GM18519 (cell line): ENCODE measurements at regions not wholly inside any gene's neighbourhood (a gene's known extent, or its start where the extent isn't known, plus 50 kb on each side); places are given as distances from the start of the nearest gene placed in this dataset.

ENCODE experiments used
- ATAC-seq: cut with Tn5 transposase; IDR thresholded peaks from one replicate; pipeline ENCODE4 v1.9.1; 2021; ENCODE audit warnings: mild to moderate bottlenecking, moderate library complexity; ENCODE audit not compliant: unreplicated experiment, low FRiP score

DNA sequence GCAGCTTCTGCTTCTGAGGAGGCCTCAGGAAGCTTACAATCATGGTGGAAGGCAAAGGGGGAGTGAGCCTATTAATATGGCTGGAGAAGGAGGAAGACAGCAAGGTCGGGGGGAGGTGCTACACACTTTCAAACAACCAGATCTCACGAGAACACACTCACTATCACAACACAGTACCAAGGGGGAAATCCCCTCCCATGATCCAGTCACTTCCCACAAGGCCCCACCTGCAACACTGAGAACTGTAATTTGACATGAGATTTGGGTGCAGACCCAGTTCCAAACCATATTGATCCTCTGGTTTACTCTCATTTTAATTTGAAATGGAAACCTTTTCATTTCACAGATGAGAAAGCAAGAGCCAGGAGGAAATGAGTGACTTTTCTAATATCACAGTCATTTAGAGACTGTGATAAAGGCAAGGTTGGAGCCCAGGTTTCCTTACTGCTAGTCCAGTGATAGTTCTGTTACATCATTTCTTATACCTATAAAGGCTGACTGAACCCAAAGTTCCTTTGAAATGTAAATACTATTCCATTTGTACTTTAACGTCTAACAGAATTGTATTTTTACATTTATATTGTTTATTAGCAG, 105.8 kb upstream of the GAP43 start:
- no peak for ATAC-seq

DNA sequence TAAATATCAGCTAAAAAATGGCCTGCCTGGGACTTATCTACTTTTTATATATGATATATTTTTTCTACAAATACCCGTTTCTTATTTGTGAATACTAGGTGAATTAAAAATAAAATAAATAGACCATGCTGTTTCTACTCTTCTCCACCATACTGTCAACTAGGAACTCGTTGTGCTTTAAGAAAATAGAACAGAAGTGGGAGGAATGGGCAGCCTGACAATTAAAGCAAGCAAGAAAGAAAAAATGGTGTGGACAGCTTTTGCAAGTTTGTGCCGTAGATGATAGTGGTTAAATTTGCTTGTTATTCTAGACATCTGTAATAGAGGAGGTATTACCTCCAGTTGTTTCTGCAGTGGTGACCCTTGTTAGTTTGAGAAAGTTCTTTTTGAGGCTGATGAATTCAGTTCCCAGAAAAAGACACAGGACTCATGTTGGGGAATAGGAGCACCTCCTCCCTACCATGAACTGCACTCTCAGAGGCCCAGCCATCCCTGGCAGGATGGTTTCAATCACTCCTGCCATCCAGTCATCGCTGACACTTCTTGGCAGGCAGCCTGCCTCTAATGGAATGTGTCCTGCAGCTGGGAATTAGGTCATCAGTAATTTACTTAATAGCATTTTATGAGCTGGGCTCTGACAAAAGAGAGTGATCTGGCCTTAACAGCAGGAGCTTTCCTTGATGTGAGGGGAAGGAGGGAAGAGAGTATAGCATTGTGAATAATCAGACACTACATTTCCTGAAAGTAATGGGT, 105.0 kb upstream of the GAP43 start:
- no peak for ATAC-seq

DNA sequence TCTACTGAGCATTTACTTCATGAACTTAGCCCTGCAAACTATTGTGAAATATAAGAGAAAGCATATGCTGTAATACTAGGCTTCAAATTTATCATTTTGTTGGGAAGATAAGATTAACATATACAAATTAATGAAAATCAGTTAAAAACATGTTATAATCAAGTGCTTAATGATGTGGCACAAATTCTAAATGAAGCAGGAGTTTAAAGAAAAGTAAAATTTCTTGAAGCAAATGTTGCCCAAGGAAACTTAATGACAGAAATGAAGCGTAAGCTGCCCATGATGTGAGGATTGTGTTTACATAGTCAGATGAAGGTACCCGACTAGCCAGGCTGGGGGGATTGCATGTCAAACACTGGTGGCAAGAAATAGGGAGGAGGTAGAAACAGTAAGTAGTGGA, 103.1 kb upstream of the GAP43 start:
- no peak for ATAC-seq

DNA sequence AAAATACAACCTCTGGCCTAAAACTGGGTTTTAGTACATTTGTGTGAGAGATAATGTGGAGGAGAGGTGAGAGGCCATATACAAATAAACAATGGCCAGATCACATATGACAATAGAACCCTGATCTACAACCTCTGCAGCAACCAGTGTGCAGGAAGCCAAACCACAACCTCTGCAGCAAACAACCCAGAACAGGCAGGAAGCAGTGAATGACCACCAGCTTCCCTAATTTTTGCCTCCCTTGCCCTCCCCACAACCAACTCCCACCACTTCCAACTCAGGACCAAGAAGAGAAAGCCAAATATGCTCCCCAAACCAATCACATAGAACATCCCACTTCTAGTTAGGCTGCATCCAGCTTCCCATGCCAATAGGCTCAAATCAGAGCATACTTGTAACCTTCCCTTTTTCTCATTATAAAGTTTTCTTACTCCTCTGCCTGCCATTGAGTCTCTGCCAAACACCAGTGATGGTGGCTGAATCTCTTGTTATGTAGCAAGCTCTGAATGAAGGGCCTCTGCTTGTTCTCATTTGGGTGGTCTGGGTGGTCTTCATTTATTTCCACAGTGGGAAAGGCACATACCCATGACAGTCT, 102.6 kb upstream of the GAP43 start:
- ATAC-seq, result no peak

DNA sequence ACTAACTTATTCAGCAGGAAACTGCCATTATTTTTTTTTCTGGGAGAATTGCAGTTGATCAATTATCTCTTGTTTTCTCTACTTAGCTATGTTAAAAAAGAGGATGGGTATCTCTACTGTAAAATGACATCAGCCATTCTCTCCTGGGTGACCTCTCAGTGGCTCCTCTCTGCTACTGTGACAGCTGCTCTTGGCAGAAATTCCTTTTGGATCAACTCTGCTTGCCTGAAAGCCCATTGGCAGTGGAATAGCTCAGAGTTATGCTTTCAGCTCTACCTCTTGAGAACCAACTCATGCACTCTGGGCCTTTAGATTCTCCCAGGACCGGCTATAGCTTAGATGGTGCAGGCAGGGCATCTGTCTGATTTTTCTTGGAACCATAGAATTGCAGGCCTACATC, 99.9 kb upstream of the GAP43 start:
- no peak for ATAC-seq

DNA sequence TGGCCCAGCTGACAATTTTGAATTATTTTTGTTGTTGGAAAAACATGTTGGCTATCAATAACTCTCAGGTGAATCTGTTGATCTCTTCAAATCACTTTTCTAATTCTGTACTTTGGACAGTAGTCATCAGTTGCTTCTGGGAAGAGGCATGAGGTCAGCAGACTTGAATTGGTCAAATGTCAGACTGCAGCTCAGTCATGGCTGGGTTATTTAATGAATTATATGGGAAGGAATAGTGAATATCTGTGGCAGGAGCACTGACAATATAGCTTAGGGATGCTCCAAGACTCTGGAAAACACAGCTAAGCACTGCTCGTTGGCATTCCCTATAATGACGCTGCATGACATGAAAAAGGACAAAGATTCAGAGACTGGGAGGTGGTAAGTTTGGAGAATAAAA, 98.8 kb upstream of the GAP43 start:
- ATAC-seq, result no peak

DNA sequence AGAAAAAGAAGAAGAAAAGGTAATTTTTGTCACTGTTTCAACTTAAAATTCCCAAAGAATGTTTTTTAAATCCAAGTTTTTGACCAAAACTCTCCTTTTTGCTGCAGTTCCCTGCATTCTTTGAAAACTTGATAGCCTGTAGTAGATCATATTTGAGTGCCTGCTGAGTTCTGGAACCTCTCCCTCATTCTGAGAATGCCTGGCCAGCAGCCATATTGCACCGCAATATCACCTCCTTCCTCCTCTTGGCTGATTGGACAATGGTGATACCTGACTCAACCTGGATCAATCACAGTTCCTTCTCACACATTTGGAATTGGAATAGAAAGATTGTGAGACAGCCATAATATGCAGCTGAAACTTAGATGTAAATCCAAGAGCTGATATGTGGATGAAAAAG, 97.6 kb upstream of the GAP43 start:
- no peak for ATAC-seq

DNA sequence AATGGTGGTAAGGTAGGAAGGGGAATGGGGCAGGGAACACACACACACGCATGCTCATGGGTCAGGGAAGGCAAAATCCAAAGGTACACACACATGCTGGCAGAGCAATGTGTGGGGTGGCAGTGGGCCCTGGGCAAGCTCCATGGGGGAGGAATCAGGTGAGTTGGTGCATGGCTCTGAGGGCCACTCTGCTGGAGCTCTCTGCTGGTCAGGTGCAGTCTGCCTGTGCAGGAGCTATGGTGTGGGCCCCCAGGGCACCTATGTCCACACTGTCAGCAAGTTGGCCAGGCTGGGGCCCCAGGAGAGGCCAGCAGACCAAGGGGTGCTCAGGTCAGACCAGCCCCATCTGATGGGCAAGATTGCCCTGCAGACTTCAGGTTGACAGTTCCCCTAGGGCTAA, 90.1 kb upstream of the GAP43 start:
- no peak for ATAC-seq

DNA sequence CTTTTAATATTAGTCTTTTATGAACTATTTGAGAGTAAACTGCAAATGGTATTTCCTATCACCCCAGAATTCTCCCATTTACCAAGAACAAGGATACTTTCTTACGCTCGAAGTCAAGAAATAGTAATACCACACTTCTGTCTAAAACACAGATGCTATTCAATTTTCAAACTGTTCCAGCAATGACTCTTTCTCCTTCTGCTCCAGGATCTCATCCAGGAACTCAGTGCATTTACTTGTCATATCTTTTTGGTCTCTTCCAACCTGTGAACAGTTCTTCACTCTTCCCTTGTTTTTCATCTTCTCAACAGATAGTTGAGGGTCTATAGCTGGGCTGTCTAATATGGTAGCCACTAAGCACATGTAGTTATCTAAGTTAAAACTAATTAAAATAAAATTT, 87.1 kb upstream of the GAP43 start:
- ATAC-seq, result no peak

DNA sequence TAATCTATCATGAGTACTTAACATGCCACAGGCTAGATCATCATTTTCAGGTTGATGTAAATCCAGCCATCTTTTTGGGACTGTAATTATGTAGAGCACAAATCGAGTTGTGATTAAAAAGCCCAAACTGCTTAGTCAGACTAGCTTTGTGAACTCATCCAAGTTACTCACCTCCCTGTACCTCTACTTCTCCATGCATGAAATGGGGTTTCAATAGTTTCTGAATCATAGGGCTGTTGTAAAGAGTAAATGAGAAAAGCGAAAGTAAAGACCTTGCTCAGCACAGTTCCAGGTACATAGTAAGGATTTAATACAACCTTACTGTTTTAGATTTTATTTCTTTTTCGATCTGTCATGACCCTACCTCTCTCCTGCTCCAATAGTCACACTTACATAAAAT, 85.6 kb upstream of the GAP43 start:
- no peak for ATAC-seq

DNA sequence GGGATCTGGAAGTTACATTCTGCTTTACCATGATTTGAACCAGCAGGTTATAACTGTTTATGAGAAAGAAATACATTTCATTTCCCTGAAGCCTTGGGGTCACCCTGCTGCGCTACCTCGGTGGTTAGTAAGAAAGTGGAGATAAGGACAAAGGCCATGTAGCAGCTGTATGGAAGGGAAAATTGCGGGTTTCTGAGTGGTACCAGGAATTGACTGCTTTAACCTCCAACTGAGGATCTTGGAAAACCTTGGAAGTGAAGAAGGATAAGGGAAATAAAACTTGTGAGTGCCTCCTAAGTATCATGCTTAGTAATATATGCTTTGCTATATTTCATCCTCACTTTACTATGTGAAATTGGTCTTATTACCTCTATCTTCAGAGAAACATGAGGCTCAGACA, 76.1 kb upstream of the GAP43 start:
- ATAC-seq, result no peak

DNA sequence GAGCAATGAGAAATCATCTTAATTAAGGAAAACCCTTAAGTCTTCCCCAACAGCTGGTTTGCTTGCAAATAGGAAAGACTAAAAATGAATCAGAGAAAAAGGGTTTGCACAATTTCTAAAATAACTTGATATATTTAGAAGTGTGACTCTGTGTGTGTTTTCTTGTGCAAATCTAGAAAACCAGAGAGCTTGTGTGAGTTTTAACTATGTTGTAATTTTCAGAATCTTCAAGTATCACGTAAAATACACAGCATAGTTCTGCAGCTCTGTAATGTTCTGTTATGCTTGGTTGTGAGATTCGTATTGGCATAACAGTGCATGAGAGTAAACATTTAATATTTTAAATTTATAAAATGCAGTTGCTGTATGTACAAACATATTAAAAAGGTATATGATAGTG, 74.7 kb upstream of the GAP43 start:
- ATAC-seq, result no peak

DNA sequence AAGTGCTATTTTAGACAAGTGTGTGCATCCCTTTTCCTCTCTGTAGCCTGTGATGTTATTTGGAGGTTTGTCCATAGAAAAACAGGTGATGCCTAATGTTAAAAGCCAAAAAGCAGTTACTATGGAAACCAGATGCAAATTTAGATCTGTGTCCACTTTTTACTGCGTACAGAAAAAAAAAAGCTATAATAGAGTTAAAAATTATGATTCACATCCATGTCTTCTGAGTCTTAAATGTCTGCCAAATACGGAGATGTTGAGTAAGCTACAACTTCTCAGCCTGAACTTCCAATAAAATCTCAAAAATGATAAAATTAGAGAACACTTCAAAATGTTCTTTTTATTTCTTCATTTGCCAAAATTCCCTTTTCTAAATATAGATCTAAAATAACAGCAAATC, 74.2 kb upstream of the GAP43 start:
- ATAC-seq, result no peak

DNA sequence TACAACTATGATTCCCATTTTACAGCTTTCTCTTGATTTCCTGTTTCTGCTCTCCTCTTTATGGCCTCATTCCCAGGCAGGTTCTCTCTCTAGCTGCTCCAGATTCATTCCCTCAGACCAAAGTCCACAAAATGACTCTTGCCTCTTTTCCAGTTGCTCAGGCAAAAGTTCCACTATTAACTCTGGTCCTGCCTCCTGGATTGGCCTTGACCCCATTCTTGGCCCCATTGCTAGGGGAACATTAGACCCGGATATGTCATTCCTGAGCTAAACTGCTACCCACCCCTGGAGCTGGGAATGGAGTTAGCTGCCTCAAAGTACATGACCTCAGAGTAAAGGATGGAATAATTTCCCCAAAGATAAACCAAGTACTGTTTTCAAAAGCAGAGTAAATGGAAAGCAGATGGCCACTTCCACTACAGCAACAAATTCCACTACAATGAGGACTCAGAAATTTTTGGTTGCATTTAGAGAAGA, 73.0 kb upstream of the GAP43 start:
- no peak for ATAC-seq

DNA sequence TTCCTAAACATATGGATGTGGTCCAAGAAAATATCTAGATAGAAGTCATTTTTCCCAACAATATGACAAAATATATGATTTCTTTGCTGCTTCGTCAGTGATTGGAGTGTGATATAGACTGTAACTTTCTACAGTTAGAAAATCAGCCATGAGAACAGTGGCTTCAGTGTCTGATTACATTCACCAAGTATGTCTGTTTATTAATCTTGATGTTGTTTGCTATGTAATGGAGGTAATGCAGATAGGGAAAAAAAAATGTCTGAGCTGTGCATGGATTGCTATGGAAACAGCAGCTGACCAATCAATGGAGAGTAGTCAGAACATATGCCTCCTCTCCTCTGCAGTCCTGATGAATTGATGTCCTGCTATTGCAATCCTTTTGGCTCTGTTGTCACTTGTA, 72.3 kb upstream of the GAP43 start:
- no peak for ATAC-seq

DNA sequence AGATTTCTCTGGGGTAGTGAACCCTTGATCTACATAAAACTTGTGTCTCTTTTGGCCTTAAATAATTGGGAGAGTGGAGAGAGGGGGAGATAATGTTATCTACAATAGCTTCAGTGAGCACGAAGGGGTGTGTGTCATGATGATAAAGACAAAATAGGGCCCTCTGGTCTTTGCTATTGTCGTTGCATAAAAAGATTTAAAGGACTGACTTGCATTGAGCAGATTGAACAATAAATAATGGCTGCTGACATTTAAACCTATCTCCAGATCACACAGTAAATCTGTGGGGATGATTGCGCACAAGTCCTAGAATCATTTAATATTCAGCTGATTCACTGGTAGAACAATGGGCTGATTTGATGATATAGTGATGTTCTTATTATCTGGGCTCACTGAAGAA, 71.3 kb upstream of the GAP43 start:
- ATAC-seq, result no peak

DNA sequence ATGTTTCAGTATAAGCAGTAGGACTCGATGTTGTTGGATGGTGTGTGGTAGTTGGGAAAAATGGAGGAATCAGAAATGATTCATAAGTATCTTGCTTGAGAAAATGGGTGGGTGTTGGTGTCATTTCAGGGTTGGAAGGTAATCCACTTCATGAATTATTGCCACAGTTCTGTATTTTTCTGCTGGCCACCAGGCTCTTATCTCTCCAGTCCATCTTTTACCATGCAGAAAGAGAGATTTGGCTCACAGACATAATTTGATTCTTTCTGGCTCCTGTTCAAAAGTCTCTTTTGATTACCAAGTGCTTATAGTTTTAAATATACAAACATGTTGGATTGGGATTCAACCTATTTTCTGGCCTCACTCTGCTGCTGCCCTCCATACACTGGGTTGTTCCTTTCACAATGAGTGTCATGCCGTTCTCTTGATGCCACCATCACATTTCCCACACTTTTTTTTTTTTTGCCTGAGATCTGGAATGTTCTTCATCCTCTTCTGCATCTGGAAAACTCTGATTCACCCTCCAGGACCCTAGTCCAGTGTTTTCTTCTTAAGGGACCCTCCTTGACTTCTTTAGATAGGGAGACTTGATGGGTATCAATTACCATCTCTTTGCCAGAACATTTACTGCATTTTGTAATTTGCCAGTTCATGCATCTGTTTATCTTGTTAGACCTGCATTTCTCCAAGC, 69.4 kb upstream of the GAP43 start:
- no peak for ATAC-seq

DNA sequence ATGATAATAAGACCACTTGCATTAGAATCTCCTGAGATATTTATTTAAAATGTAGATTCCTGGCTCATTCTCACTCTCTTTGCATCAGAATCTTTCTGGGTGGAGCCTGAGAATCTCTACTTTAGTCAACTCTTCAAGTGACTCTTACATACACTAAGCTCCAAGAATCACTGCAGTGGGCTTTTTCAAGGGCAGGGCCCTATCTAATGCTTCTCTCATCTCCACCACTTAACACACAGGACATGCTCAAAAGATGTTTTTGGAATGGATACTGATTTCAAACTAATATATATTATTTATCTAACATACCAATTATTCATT, 68.9 kb upstream of the GAP43 start:
- ATAC-seq, result no peak

DNA sequence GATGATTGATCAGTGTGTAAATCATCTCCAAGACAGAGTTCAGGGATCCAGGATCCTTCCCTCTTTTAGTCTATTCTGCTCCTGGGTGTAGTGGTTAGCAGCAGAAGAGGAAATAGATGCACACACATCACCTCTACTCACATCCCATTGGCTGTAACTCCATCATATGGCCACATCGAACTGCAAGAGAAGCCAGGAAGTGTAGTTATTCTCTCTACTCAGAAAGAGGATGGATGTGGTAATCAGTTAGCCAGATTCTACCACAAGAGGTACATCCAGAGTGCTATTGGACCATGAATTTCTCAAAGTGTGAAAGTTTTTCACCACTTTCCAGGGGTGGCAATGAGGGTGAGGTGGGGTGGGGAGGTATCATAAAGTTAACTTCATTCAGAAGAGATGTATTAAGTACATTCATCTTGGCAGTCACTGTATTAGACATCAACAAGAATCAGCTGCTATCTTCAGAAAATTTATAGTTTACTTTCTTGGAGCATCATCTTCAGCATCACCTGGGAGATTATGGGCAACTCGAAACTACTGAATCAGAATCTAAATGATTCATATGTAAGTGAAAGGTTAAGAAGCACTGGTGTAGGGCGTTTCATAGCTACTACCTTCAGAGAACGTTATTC, 60.6 kb upstream of the GAP43 start:
- ATAC-seq, result no peak

DNA sequence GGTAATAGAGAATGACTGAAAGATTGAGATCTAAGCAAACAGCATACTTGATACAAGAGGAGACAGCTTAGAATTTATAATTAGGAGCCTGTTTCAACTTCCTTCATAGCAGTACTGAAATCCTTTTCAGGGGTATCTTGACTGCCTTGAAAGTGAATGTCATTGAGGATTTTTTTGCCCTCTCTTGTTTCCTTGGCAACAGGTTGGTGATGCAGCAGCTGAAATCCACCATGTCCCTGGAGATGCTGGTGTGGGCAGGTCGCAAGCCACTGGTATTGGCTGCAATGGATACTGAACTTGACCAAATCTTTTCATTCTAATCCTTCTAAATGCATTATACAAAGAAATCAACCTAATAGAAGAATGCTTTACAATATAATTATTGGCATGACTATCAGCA, 59.3 kb upstream of the GAP43 start:
- ATAC-seq, result no peak

DNA sequence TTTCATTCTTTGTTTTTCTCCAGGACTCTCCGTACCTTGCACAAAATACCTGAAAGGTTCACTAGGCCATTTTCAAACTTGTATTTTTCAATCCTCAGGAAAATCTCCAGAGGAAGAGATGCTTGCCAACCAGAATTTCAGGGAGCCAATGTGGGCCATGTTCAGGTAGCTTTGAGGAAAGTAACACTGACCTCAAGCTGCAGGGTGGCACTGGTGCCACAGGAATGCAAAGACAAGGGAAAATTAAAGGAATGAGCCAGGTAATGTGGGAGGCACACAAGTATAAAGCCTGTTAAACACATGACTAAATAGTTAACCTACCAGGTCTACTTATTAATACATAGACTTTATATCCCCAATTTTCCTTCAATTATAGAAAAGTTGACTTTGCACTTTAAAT, 51.9 kb upstream of the GAP43 start:
- no peak for ATAC-seq
